PFSK-1 (cell line): ENCODE measurements at regions not wholly inside any gene's neighbourhood (a gene's known extent, or its start where the extent isn't known, plus 50 kb on each side); places are given as distances from the start of the nearest gene placed in this dataset.

ENCODE experiments used
- POLR2AphosphoS5 ChIP-seq: IDR thresholded peaks from 2 replicates; pipeline ENCODE4 v1.6.1; 2012; ENCODE audit warnings: low read depth, mild to moderate bottlenecking, control low read depth, low read length, moderate library complexity
- SIN3A ChIP-seq: IDR thresholded peaks from 2 replicates; pipeline ENCODE4 v1.6.1; 2012; ENCODE audit warnings: mild to moderate bottlenecking, low read length, moderate library complexity, borderline replicate concordance; ENCODE audit not compliant: insufficient read depth
- TF ChIP-seq, protein P1 (sequence below), 2 experiments: IDR thresholded peaks; 2 replicates each; pipeline versions ENCODE4 v1.6.1 to v1.8.0; 2011 to 2012; ENCODE audit warnings: low read depth in 2 of 2, low read length in 2 of 2, control low read depth in 1 of 2, inconsistent platforms in 1 of 2, mild to moderate bottlenecking in 1 of 2, moderate library complexity in 1 of 2; ENCODE audit not compliant: insufficient read depth in 1 of 2

DNA sequence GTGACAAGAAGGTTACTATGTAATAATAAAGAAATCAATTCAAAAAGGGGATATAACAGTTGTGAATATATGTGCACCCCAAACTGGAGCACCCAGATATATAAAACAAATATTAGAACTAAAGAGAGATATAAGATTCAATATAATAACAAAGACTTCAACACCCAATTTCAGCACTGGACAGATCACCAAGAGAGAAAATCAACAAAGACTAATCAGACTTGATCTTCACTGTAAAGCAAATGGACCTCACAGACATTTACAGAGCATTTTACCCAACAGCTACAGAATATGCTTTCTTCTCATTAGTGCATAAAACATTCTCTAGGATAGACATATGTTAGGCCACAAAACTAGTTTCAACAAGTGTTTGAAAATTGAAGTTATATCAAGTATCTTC lies 287.7 kb downstream of the DSC3 start:
- TF ChIP-seq SIN3A: no peak
- no peak for TF ChIP-seq POLR2AphosphoS5
- TF ChIP-seq, protein P1, sequence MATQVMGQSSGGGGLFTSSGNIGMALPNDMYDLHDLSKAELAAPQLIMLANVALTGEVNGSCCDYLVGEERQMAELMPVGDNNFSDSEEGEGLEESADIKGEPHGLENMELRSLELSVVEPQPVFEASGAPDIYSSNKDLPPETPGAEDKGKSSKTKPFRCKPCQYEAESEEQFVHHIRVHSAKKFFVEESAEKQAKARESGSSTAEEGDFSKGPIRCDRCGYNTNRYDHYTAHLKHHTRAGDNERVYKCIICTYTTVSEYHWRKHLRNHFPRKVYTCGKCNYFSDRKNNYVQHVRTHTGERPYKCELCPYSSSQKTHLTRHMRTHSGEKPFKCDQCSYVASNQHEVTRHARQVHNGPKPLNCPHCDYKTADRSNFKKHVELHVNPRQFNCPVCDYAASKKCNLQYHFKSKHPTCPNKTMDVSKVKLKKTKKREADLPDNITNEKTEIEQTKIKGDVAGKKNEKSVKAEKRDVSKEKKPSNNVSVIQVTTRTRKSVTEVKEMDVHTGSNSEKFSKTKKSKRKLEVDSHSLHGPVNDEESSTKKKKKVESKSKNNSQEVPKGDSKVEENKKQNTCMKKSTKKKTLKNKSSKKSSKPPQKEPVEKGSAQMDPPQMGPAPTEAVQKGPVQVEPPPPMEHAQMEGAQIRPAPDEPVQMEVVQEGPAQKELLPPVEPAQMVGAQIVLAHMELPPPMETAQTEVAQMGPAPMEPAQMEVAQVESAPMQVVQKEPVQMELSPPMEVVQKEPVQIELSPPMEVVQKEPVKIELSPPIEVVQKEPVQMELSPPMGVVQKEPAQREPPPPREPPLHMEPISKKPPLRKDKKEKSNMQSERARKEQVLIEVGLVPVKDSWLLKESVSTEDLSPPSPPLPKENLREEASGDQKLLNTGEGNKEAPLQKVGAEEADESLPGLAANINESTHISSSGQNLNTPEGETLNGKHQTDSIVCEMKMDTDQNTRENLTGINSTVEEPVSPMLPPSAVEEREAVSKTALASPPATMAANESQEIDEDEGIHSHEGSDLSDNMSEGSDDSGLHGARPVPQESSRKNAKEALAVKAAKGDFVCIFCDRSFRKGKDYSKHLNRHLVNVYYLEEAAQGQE (IDR thresholded peaks at IDR 0.05; ENCODE audit: insufficient read depth in 1 of 2, low read depth in 2 of 2, low read length in 2 of 2): peak in 1 of 2 experiments; percentile 77; a peak in 2 of 4 replicates
